ENCODE measurements at regions not wholly inside any gene's neighbourhood (a gene's known extent, or its start where the extent isn't known, plus 50 kb on each side); places are given as distances from the start of the nearest gene placed in this dataset.

DNA sequence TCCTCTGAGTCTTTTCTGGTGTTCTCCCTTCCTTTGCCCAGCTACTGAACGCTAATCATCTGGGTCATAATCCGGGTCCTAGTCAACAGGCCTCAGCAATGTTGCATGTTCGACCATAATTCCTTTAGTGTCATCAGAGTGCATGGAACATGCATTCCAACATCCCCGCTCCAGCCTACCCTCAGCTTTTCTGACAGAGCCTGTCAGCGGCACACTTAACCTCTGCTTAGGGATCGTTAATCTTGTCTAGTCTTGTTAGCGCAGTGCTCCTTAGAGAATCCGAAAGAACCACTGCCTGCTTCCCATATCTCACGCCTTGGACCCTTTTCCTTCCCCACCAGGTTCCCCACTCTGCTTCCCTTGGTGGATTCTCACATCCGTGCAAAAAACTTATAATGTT lies 767.9 kb upstream of the ID2 start:
- TF ChIP-seq, protein P1, sequence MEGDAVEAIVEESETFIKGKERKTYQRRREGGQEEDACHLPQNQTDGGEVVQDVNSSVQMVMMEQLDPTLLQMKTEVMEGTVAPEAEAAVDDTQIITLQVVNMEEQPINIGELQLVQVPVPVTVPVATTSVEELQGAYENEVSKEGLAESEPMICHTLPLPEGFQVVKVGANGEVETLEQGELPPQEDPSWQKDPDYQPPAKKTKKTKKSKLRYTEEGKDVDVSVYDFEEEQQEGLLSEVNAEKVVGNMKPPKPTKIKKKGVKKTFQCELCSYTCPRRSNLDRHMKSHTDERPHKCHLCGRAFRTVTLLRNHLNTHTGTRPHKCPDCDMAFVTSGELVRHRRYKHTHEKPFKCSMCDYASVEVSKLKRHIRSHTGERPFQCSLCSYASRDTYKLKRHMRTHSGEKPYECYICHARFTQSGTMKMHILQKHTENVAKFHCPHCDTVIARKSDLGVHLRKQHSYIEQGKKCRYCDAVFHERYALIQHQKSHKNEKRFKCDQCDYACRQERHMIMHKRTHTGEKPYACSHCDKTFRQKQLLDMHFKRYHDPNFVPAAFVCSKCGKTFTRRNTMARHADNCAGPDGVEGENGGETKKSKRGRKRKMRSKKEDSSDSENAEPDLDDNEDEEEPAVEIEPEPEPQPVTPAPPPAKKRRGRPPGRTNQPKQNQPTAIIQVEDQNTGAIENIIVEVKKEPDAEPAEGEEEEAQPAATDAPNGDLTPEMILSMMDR (IDR thresholded peaks at IDR 0.05): no peak
- TF ChIP-seq EP300 (IDR thresholded peaks at IDR 0.05; ENCODE audit: low read depth): no peak
- no peak for TF ChIP-seq POLR2AphosphoS5 (IDR thresholded peaks at IDR 0.05)
- TF ChIP-seq POLR2A (IDR thresholded peaks at IDR 0.05): no peak
